Mesenteric fat pad (tissue), 1 donor: ENCODE measurements at regions not wholly inside any gene's neighbourhood (a gene's known extent, or its start where the extent isn't known, plus 50 kb on each side); places are given as distances from the start of the nearest gene placed in this dataset.
A peak's percentile ranks its signal among the peaks of the same experiment; 100 is the strongest.
"Not testable (repeated sequence)": the region's sequence is repeated elsewhere in the genome, so short reads cannot be mapped to it uniquely, and the experiment has no call there.

Experiments
- DNase-seq: peaks from one replicate; pipeline ENCODE4 v3.0.0-alpha.2; 2020; ENCODE audit warnings: low spot score
- donor health status: DM: yes; HTN: yes; CAD: no.

- not testable (repeated sequence) for DNase-seq
These were observed 320.2 kb upstream of the SPATA31A3 start for GRCh38 chr9:67312504-67312903.

- DNase-seq = not testable (repeated sequence)
These were observed 314.8 kb upstream of the SPATA31A3 start for GRCh38 chr9:67307109-67307508.

- not testable (repeated sequence) for DNase-seq
These were observed 296.4 kb upstream of the SPATA31A3 start for GRCh38 chr9:67288797-67289196.

GRCh38 chr9:67288117-67288735, 295.9 kb upstream of the SPATA31A3 start:
- DNase-seq = not testable (repeated sequence)

- DNase-seq = not testable (repeated sequence)
These were observed 291.9 kb upstream of the SPATA31A3 start for GRCh38 chr9:67284299-67284698.

GRCh38 chr9:67281574-67281973, 289.2 kb upstream of the SPATA31A3 start:
- DNase-seq = not testable (repeated sequence)

GRCh38 chr9:67269692-67270091, 277.3 kb upstream of the SPATA31A3 start:
- DNase-seq = not testable (repeated sequence)

GRCh38 chr9:67257894-67258293, 265.5 kb upstream of the SPATA31A3 start:
- DNase-seq = not testable (repeated sequence)

- DNase-seq = not testable (repeated sequence)
These were observed 256.6 kb upstream of the SPATA31A3 start for GRCh38 chr9:67248967-67249366.

- DNase-seq = peak; percentile 80
These were observed 219.7 kb upstream of the SPATA31A3 start for GRCh38 chr9:67212073-67212472.

GRCh38 chr9:67210842-67211241, 218.5 kb upstream of the SPATA31A3 start:
- not testable (repeated sequence) for DNase-seq

- DNase-seq = not testable (repeated sequence)
These were observed 216.6 kb upstream of the SPATA31A3 start for GRCh38 chr9:67208831-67209437.

GRCh38 chr9:67196135-67196534, 203.8 kb upstream of the SPATA31A3 start:
- not testable (repeated sequence) for DNase-seq

- DNase-seq = not testable (repeated sequence)
These were observed 203.0 kb upstream of the SPATA31A3 start for GRCh38 chr9:67195357-67195756.

GRCh38 chr9:67179185-67179584, 186.8 kb upstream of the SPATA31A3 start:
- DNase-seq = not testable (repeated sequence)

- DNase-seq = not testable (repeated sequence)
These were observed 182.8 kb upstream of the SPATA31A3 start for GRCh38 chr9:67175167-67175566.

- not testable (repeated sequence) for DNase-seq
These were observed 179.4 kb upstream of the SPATA31A3 start for GRCh38 chr9:67171721-67172120.

- not testable (repeated sequence) for DNase-seq
These were observed 176.3 kb upstream of the SPATA31A3 start for GRCh38 chr9:67168530-67169157.

GRCh38 chr9:67166335-67166734, 174.0 kb upstream of the SPATA31A3 start:
- not testable (repeated sequence) for DNase-seq

GRCh38 chr9:67162827-67163226, 170.5 kb upstream of the SPATA31A3 start:
- not testable (repeated sequence) for DNase-seq

GRCh38 chr9:67155218-67155617, 162.9 kb upstream of the SPATA31A3 start:
- not testable (repeated sequence) for DNase-seq

GRCh38 chr9:67153501-67153900, 161.2 kb upstream of the SPATA31A3 start:
- DNase-seq = not testable (repeated sequence)
